ENCODE measurements at regions not wholly inside any gene's neighbourhood (a gene's known extent, or its start where the extent isn't known, plus 50 kb on each side); places are given as distances from the start of the nearest gene placed in this dataset.

GRCh38 chr11:60592601-60593000 lies 77.4 kb downstream of the MS4A13 start:
- no peak for TF ChIP-seq BHLHE40 (IDR thresholded peaks at IDR 0.05; ENCODE audit: borderline replicate concordance)
- TF ChIP-seq LEF1 (IDR thresholded peaks at IDR 0.05; ENCODE audit: borderline replicate concordance): no peak
- TF ChIP-seq FOXK2 (IDR thresholded peaks at IDR 0.05): no peak
- TF ChIP-seq FOXA1 (IDR thresholded peaks at IDR 0.05): no peak
- no peak for TF ChIP-seq SP1 (IDR thresholded peaks at IDR 0.05)
- TF ChIP-seq NFRKB (IDR thresholded peaks at IDR 0.05): no peak
